ENCODE measurements at regions not wholly inside any gene's neighbourhood (a gene's known extent, or its start where the extent isn't known, plus 50 kb on each side); places are given as distances from the start of the nearest gene placed in this dataset.

DNA sequence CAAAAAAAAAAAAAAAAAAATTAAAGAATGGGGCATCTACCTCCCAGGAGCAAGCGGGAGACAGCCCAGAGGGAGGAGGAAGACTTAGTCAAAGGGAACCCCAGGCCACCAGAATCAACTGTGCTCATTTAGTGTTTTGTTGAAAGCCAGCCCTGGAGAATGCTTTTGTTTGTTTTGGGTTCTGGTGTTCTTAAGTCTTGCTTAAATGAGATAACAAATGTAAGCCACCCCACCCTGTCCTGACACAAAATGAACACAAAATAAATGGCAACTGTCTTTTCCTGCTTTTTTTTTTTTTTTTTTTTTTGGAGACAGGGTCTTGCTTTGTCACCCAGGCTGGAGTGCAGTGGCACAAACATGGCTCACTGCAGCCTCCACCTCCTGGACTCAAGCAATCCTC is 165.0 kb upstream of the JARID2 start:
- H3K27ac ChIP-seq (ENCODE audit: low read length), result no peak overlapping the region
- H3F3A ChIP-seq (ENCODE audit: insufficient read depth, low read length, poor library complexity, severe bottlenecking), result no peaks in the 10 kb centered on the region
- no peaks in the 10 kb centered on the region for H4K20me1 ChIP-seq (ENCODE audit: insufficient read depth)
- no peaks in the 10 kb centered on the region for H3K9me3 ChIP-seq (ENCODE audit: low read length)
- no peak overlapping the region for H2AFZ ChIP-seq (ENCODE audit: low read depth, low read length)
- no peaks in the 10 kb centered on the region for H3K79me2 ChIP-seq (replicated peaks; ENCODE audit: insufficient read depth, low read length)
- H3K27me3 ChIP-seq (ENCODE audit: insufficient read depth, low read depth, low read length), result no peaks in the 10 kb centered on the region
- no peaks in the 10 kb centered on the region for H3K36me3 ChIP-seq (ENCODE audit: insufficient read depth, low read length)
- H3K4me3 ChIP-seq (ENCODE audit: low read length), result no peak overlapping the region
- no peaks in the 10 kb centered on the region for H3K9me2 ChIP-seq (ENCODE audit: insufficient read depth, low read length)
- no peak overlapping the region for H3K4me2 ChIP-seq (ENCODE audit: low read length)
- no peak overlapping the region for H3K9ac ChIP-seq (ENCODE audit: low read length)
- TF ChIP-seq, protein P1, sequence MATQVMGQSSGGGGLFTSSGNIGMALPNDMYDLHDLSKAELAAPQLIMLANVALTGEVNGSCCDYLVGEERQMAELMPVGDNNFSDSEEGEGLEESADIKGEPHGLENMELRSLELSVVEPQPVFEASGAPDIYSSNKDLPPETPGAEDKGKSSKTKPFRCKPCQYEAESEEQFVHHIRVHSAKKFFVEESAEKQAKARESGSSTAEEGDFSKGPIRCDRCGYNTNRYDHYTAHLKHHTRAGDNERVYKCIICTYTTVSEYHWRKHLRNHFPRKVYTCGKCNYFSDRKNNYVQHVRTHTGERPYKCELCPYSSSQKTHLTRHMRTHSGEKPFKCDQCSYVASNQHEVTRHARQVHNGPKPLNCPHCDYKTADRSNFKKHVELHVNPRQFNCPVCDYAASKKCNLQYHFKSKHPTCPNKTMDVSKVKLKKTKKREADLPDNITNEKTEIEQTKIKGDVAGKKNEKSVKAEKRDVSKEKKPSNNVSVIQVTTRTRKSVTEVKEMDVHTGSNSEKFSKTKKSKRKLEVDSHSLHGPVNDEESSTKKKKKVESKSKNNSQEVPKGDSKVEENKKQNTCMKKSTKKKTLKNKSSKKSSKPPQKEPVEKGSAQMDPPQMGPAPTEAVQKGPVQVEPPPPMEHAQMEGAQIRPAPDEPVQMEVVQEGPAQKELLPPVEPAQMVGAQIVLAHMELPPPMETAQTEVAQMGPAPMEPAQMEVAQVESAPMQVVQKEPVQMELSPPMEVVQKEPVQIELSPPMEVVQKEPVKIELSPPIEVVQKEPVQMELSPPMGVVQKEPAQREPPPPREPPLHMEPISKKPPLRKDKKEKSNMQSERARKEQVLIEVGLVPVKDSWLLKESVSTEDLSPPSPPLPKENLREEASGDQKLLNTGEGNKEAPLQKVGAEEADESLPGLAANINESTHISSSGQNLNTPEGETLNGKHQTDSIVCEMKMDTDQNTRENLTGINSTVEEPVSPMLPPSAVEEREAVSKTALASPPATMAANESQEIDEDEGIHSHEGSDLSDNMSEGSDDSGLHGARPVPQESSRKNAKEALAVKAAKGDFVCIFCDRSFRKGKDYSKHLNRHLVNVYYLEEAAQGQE (IDR thresholded peaks at IDR 0.05; ENCODE audit: borderline replicate concordance), result no peak
- TF ChIP-seq SMC3 (conservative IDR thresholded peaks at IDR 0.05; ENCODE audit: poor library complexity) (no peak), EP300 (conservative IDR thresholded peaks at IDR 0.05; ENCODE audit: poor library complexity, severe bottlenecking) (no peak), MXI1 (conservative IDR thresholded peaks at IDR 0.05; ENCODE audit: poor library complexity, severe bottlenecking) (no peak), RAD21 (conservative IDR thresholded peaks at IDR 0.05) (no peak), TAF1 (IDR thresholded peaks at IDR 0.05; ENCODE audit: low read depth) (no peak), POLR2AphosphoS5 (IDR thresholded peaks at IDR 0.05) (no peak), EZH2 (IDR thresholded peaks at IDR 0.05; ENCODE audit: borderline replicate concordance, insufficient read depth, low read length, poor library complexity, severe bottlenecking) (no peak)
- TF ChIP-seq, protein P2, sequence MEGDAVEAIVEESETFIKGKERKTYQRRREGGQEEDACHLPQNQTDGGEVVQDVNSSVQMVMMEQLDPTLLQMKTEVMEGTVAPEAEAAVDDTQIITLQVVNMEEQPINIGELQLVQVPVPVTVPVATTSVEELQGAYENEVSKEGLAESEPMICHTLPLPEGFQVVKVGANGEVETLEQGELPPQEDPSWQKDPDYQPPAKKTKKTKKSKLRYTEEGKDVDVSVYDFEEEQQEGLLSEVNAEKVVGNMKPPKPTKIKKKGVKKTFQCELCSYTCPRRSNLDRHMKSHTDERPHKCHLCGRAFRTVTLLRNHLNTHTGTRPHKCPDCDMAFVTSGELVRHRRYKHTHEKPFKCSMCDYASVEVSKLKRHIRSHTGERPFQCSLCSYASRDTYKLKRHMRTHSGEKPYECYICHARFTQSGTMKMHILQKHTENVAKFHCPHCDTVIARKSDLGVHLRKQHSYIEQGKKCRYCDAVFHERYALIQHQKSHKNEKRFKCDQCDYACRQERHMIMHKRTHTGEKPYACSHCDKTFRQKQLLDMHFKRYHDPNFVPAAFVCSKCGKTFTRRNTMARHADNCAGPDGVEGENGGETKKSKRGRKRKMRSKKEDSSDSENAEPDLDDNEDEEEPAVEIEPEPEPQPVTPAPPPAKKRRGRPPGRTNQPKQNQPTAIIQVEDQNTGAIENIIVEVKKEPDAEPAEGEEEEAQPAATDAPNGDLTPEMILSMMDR (IDR thresholded peaks at IDR 0.05; ENCODE audit: poor library complexity, severe bottlenecking), result no peak

DNA sequence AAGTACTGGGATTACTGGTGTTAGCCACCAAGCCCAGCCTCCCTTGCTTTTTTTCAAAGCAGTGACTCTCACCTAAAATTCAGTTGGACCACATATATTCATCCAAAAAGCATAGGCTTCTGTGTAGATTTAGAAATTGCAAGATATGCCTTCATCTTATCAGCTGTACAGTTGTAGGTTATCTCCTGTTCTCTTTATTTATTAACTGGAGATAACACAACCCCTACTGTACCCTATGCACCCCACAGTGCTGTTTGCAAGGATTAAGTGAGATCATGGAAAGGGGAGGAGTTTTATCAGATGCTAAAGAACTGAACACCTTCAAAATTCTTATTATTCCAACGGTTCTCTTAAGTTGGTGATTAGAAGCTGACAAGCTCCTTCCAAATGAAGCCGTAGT is 164.4 kb upstream of the JARID2 start:
- H3K27ac ChIP-seq (ENCODE audit: low read length), result no peak overlapping the region
- H3K9ac ChIP-seq (ENCODE audit: low read length), result no peak overlapping the region
- no peaks in the 10 kb centered on the region for H3K36me3 ChIP-seq (ENCODE audit: insufficient read depth, low read length)
- H3K79me2 ChIP-seq (replicated peaks; ENCODE audit: insufficient read depth, low read length), result no peaks in the 10 kb centered on the region
- no peaks in the 10 kb centered on the region for H3K27me3 ChIP-seq (ENCODE audit: insufficient read depth, low read depth, low read length)
- TF ChIP-seq POLR2AphosphoS5 (IDR thresholded peaks at IDR 0.05) (no peak), MXI1 (conservative IDR thresholded peaks at IDR 0.05; ENCODE audit: poor library complexity, severe bottlenecking) (no peak), EP300 (conservative IDR thresholded peaks at IDR 0.05; ENCODE audit: poor library complexity, severe bottlenecking) (no peak), SMC3 (conservative IDR thresholded peaks at IDR 0.05; ENCODE audit: poor library complexity) (no peak), RAD21 (conservative IDR thresholded peaks at IDR 0.05) (no peak), EZH2 (IDR thresholded peaks at IDR 0.05; ENCODE audit: borderline replicate concordance, insufficient read depth, low read length, poor library complexity, severe bottlenecking) (no peak), TAF1 (IDR thresholded peaks at IDR 0.05; ENCODE audit: low read depth) (no peak)
- TF ChIP-seq, protein P2 (IDR thresholded peaks at IDR 0.05; ENCODE audit: poor library complexity, severe bottlenecking), result no peak
- TF ChIP-seq, protein P1 (IDR thresholded peaks at IDR 0.05; ENCODE audit: borderline replicate concordance), result no peak
- H3K9me2 ChIP-seq (ENCODE audit: insufficient read depth, low read length), result no peaks in the 10 kb centered on the region
- H3F3A ChIP-seq (ENCODE audit: insufficient read depth, low read length, poor library complexity, severe bottlenecking), result no peaks in the 10 kb centered on the region
- no peak overlapping the region for H3K4me2 ChIP-seq (ENCODE audit: low read length)
- no peaks in the 10 kb centered on the region for H3K9me3 ChIP-seq (ENCODE audit: low read length)
- no peak overlapping the region for H3K4me3 ChIP-seq (ENCODE audit: low read length)
- no peak overlapping the region for H2AFZ ChIP-seq (ENCODE audit: low read depth, low read length)
- H4K20me1 ChIP-seq (ENCODE audit: insufficient read depth), result no peaks in the 10 kb centered on the region
